Ishikawa (cell line): ENCODE measurements at regions not wholly inside any gene's neighbourhood (a gene's known extent, or its start where the extent isn't known, plus 50 kb on each side); places are given as distances from the start of the nearest gene placed in this dataset.

Experiments
- EGR1 ChIP-seq: IDR thresholded peaks from 2 replicates; pipeline ENCODE4 v1.6.1; 2012
- MAX ChIP-seq: IDR thresholded peaks from 2 replicates; pipeline ENCODE4 v1.6.1; 2012
- RAD21 ChIP-seq: IDR thresholded peaks from 2 replicates; pipeline ENCODE4 v1.6.1; 2012; ENCODE audit warnings: low read depth
- TAF1 ChIP-seq: IDR thresholded peaks from 2 replicates; pipeline ENCODE4 v1.6.1; 2012; ENCODE audit warnings: low read depth, mild to moderate bottlenecking
- TF ChIP-seq, protein P1 (sequence below): IDR thresholded peaks from 2 replicates; pipeline ENCODE4 v1.6.1; 2012; ENCODE audit warnings: low read depth, mild to moderate bottlenecking

- TF ChIP-seq TAF1 (no peak), MAX (no peak), EGR1 (no peak), RAD21 (no peak)
- TF ChIP-seq, protein P1, sequence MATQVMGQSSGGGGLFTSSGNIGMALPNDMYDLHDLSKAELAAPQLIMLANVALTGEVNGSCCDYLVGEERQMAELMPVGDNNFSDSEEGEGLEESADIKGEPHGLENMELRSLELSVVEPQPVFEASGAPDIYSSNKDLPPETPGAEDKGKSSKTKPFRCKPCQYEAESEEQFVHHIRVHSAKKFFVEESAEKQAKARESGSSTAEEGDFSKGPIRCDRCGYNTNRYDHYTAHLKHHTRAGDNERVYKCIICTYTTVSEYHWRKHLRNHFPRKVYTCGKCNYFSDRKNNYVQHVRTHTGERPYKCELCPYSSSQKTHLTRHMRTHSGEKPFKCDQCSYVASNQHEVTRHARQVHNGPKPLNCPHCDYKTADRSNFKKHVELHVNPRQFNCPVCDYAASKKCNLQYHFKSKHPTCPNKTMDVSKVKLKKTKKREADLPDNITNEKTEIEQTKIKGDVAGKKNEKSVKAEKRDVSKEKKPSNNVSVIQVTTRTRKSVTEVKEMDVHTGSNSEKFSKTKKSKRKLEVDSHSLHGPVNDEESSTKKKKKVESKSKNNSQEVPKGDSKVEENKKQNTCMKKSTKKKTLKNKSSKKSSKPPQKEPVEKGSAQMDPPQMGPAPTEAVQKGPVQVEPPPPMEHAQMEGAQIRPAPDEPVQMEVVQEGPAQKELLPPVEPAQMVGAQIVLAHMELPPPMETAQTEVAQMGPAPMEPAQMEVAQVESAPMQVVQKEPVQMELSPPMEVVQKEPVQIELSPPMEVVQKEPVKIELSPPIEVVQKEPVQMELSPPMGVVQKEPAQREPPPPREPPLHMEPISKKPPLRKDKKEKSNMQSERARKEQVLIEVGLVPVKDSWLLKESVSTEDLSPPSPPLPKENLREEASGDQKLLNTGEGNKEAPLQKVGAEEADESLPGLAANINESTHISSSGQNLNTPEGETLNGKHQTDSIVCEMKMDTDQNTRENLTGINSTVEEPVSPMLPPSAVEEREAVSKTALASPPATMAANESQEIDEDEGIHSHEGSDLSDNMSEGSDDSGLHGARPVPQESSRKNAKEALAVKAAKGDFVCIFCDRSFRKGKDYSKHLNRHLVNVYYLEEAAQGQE, result no peak
These were observed 153.0 kb upstream of the NSMCE3 start for GRCh38 chr15:29422606-29423005.
